ENCODE measurements at regions not wholly inside any gene's neighbourhood (a gene's known extent, or its start where the extent isn't known, plus 50 kb on each side); places are given as distances from the start of the nearest gene placed in this dataset.

DNA sequence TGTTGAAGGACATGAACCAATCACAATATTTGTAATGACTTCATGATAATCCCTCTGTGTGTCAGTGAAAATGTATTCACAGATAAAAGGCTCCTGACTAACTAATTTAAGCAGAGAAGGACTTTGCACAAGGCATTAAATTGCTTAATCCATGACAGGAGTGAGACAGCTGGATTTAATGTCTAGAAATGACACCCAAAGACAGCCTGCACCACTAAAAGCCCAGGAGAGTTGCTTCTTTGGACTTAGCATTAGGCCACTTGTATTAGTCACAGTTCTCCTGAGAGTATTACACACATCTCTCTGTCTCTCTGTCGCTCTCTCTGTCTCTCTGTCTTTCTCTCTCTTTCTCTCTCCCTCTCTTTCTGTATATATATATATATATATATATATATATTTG, 180.4 kb downstream of the GOLGA8K start:
- TF ChIP-seq ETV6 (CRISPR knock-in tag; IDR thresholded peaks at IDR 0.05) (no peak), TEAD1 (CRISPR knock-in tag; IDR thresholded peaks at IDR 0.05) (no peak), ZNF317 (CRISPR knock-in tag; IDR thresholded peaks at IDR 0.05; ENCODE audit: borderline replicate concordance, low read depth) (no peak), NR2C2 (CRISPR knock-in tag; IDR thresholded peaks at IDR 0.05) (no peak), FOXP1 (CRISPR knock-in tag; IDR thresholded peaks at IDR 0.05; ENCODE audit: borderline replicate concordance) (no peak)
- TF ChIP-seq, protein P1, sequence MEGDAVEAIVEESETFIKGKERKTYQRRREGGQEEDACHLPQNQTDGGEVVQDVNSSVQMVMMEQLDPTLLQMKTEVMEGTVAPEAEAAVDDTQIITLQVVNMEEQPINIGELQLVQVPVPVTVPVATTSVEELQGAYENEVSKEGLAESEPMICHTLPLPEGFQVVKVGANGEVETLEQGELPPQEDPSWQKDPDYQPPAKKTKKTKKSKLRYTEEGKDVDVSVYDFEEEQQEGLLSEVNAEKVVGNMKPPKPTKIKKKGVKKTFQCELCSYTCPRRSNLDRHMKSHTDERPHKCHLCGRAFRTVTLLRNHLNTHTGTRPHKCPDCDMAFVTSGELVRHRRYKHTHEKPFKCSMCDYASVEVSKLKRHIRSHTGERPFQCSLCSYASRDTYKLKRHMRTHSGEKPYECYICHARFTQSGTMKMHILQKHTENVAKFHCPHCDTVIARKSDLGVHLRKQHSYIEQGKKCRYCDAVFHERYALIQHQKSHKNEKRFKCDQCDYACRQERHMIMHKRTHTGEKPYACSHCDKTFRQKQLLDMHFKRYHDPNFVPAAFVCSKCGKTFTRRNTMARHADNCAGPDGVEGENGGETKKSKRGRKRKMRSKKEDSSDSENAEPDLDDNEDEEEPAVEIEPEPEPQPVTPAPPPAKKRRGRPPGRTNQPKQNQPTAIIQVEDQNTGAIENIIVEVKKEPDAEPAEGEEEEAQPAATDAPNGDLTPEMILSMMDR (IDR thresholded peaks at IDR 0.05) = no peak
- TF ChIP-seq, protein P2, sequence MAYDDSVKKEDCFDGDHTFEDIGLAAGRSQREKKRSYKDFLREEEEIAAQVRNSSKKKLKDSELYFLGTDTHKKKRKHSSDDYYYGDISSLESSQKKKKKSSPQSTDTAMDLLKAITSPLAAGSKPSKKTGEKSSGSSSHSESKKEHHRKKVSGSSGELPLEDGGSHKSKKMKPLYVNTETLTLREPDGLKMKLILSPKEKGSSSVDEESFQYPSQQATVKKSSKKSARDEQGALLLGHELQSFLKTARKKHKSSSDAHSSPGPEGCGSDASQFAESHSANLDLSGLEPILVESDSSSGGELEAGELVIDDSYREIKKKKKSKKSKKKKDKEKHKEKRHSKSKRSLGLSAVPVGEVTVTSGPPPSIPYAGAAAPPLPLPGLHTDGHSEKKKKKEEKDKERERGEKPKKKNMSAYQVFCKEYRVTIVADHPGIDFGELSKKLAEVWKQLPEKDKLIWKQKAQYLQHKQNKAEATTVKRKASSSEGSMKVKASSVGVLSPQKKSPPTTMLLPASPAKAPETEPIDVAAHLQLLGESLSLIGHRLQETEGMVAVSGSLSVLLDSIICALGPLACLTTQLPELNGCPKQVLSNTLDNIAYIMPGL (CRISPR knock-in tag; IDR thresholded peaks at IDR 0.05) = no peak
